ENCODE measurements at regions not wholly inside any gene's neighbourhood (a gene's known extent, or its start where the extent isn't known, plus 50 kb on each side); places are given as distances from the start of the nearest gene placed in this dataset.

- no peaks in the 10 kb centered on the region for H3K4me1 ChIP-seq
- H3K9me3 ChIP-seq, result no peaks in the 10 kb centered on the region
- ATAC-seq, result no peak
- no peaks in the 10 kb centered on the region for H3K27me3 ChIP-seq (ENCODE audit: insufficient read depth in 3 of 3, low read length in 2 of 3)
- 59 to 70% (median 61%) methylated on average over 1 of the region's 1 CpG for WGBS, 3 donors
- TF ChIP-seq CTCF (IDR thresholded peaks at IDR 0.05), result no peak
- DNase-seq, result no peak
- H3K36me3 ChIP-seq (ENCODE audit: insufficient read depth in 1 of 2, low read depth in 1 of 2), result no peaks in the 10 kb centered on the region
- H3K4me3 ChIP-seq, result no peak overlapping the region
- intact Hi-C loops (cut with DNase I), result no loop called here
- H3K27ac ChIP-seq, result no peak overlapping the region
Observed at GRCh38 chr18:42413870-42414269, 458.8 kb downstream of the PIK3C3 start.

- 59 to 67% (median 60%) methylated on average over 7 of the region's 7 CpGs for WGBS, 3 donors
- Histone ChIP-seq H3K27me3 (ENCODE audit: insufficient read depth in 3 of 3, low read length in 2 of 3) (no peaks in the 10 kb centered on the region), H3K4me3 (no peak overlapping the region), H3K4me1 (no peaks in the 10 kb centered on the region), H3K36me3 (ENCODE audit: insufficient read depth in 1 of 2, low read depth in 1 of 2) (no peaks in the 10 kb centered on the region), H3K27ac (no peak overlapping the region), H3K9me3 (no peaks in the 10 kb centered on the region)
- no peak for DNase-seq
- TF ChIP-seq CTCF (IDR thresholded peaks at IDR 0.05), result no peak
- peak in 2 of 4 donors; percentile 43 to 61 for ATAC-seq
- intact Hi-C loops (cut with DNase I), result no loop called here
Observed at GRCh38 chr18:42414756-42415454, 459.9 kb downstream of the PIK3C3 start.

DNA sequence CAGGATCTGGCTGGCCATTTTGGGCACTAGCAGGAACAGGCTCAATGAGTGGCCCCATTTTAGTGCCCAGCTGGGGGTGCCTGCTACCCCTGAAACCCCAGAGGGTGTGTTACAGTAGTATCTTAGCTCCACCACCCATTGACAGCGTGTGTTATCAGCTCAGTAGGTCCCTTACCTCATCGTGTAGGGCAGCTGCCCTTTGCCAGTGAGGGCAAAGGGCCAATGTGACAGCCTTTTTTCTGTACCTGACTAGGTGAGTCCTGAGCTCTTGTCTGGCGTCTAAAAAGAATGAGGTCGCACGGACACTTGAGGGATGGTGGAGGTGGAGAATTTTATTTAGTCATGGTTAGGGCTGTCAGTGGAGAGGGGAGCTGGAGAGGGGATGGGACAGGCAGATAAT is 462.2 kb downstream of the PIK3C3 start:
- Histone ChIP-seq H3K9me3 (no peaks in the 10 kb centered on the region), H3K27ac (no peak overlapping the region), H3K4me1 (no peaks in the 10 kb centered on the region), H3K36me3 (ENCODE audit: insufficient read depth in 1 of 2, low read depth in 1 of 2) (no peaks in the 10 kb centered on the region), H3K4me3 (no peak overlapping the region), H3K27me3 (ENCODE audit: insufficient read depth in 3 of 3, low read length in 2 of 3) (no peaks in the 10 kb centered on the region)
- no peak for DNase-seq
- TF ChIP-seq CTCF (IDR thresholded peaks at IDR 0.05), result no peak
- intact Hi-C loops (cut with DNase I), result no loop called here
- WGBS, 3 donors, result 82 to 84% (median 83%) methylated on average over 5 of the region's 5 CpGs
- no peak for ATAC-seq

DNA sequence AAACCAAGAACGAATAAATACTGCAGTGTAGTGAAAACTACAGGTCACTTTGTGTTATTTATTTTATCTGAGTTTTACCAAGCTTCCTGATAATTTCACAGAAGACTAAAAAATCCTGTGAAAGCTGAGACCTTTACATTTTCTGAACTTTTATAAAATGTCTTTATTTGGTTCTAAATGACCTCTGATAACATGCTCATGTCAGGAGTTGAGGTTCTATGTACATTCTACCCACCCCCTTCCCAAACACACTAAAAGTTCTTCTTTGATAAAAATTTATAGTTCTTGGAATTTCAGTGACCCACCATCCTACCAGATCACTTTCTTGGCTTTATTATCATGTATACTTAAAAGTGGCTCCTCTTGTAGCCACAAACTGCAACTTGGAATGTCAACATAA is 463.1 kb downstream of the PIK3C3 start:
- WGBS, 3 donors, result 74% methylated on average over 1 of the region's 1 CpG

More for the DNA sequence above, 463.1 kb downstream of the PIK3C3 start:
- ATAC-seq, result no peak
- Histone ChIP-seq H3K27ac (no peak overlapping the region), H3K9me3 (no peaks in the 10 kb centered on the region), H3K4me3 (no peak overlapping the region), H3K4me1 (no peaks in the 10 kb centered on the region), H3K27me3 (ENCODE audit: insufficient read depth in 3 of 3, low read length in 2 of 3) (no peaks in the 10 kb centered on the region), H3K36me3 (ENCODE audit: insufficient read depth in 1 of 2, low read depth in 1 of 2) (no peaks in the 10 kb centered on the region)
- DNase-seq, result no peak
- TF ChIP-seq CTCF (IDR thresholded peaks at IDR 0.05), result no peak
- intact Hi-C loops (cut with DNase I), result no loop called here

Measured in psoas muscle (tissue), 7 donors.